ENCODE measurements at regions not wholly inside any gene's neighbourhood (a gene's known extent, or its start where the extent isn't known, plus 50 kb on each side); places are given as distances from the start of the nearest gene placed in this dataset.

GRCh38 chr10:126849646-126850045 is 55.6 kb upstream of the DOCK1 start:
- ATAC-seq = no peak

GRCh38 chr10:126851414-126852108 is 53.7 kb upstream of the DOCK1 start:
- H3K4me3 Mint-ChIP-seq = no peak overlapping the region

More at GRCh38 chr10:126849646-126850045, 55.6 kb upstream of the DOCK1 start:
- H3K4me3 Mint-ChIP-seq = no peak overlapping the region
- H3K36me3 Mint-ChIP-seq (ENCODE audit: insufficient read depth) = no peaks in the 10 kb centered on the region
- H3K4me1 Mint-ChIP-seq (ENCODE audit: low read depth) = no peaks in the 10 kb centered on the region
- H3K9me3 Mint-ChIP-seq = no peaks in the 10 kb centered on the region
- no peak for DNase-seq
- peaks cover 2% of the 10 kb centered on the region for H3K27me3 Mint-ChIP-seq (ENCODE audit: low read depth)

GRCh38 chr10:126854726-126855495 is 50.3 kb upstream of the DOCK1 start:
- no peaks in the 10 kb centered on the region for H3K4me1 Mint-ChIP-seq (ENCODE audit: low read depth)
- no peaks in the 10 kb centered on the region for H3K36me3 Mint-ChIP-seq (ENCODE audit: insufficient read depth)
- H3K27me3 Mint-ChIP-seq (ENCODE audit: low read depth) = no peaks in the 10 kb centered on the region
- no peak overlapping the region for H3K4me3 Mint-ChIP-seq
- no peaks in the 10 kb centered on the region for H3K9me3 Mint-ChIP-seq
- ATAC-seq (no peak), DNase-seq (no peak)

More at GRCh38 chr10:126851414-126852108, 53.7 kb upstream of the DOCK1 start:
- H3K4me1 Mint-ChIP-seq (ENCODE audit: low read depth) = no peaks in the 10 kb centered on the region
- DNase-seq (no peak), ATAC-seq (no peak)
- peaks cover 2% of the 10 kb centered on the region for H3K27me3 Mint-ChIP-seq (ENCODE audit: low read depth)
- H3K9me3 Mint-ChIP-seq = no peaks in the 10 kb centered on the region
- no peaks in the 10 kb centered on the region for H3K36me3 Mint-ChIP-seq (ENCODE audit: insufficient read depth)
